ENCODE measurements at regions not wholly inside any gene's neighbourhood (a gene's known extent, or its start where the extent isn't known, plus 50 kb on each side); places are given as distances from the start of the nearest gene placed in this dataset.

DNA sequence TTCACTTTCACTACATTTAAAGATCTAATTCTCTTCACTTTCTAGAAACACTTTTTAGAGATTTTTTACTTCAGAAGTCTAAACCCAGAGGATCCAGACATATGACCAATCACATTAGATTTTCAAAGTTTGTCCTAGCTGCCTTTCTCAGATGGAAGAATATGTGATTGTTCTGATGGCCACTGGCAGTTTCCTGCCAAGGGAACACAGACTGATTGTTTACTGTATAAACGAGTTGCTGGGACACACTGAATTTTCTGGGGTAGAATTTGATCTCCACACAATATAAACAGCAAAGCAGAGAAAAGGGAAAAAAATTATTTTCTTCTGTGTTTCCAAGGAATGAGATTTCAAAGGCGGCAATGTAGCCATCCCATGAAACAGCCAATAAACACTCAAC is 480.0 kb downstream of the TOX3 start:
- peak; percentile 3 for DNase-seq (ENCODE audit: extremely low spot score)
- H3K4me1 ChIP-seq: no peaks in the 10 kb centered on the region
- WGBS: 37% methylated on average over 2 of the region's 2 CpGs
- intact Hi-C loops (cut with DNase I): no loop called here
- no peak overlapping the region for H3K27ac ChIP-seq (replicated peaks in 1 of 4)
- peaks cover 0 to 5% (median 0%) of the 10 kb centered on the region in 4 donors for H3K9me3 ChIP-seq
- no peaks in the 10 kb centered on the region for H3K36me3 ChIP-seq
- H3K4me3 ChIP-seq: no peak overlapping the region
- no peaks in the 10 kb centered on the region for H3K27me3 ChIP-seq
- TF ChIP-seq POLR2AphosphoS5 (IDR thresholded peaks at IDR 0.05) (no peak), EP300 (IDR thresholded peaks at IDR 0.05) (no peak), CTCF (IDR thresholded peaks at IDR 0.05) (no peak), POLR2A (IDR thresholded peaks at IDR 0.05; ENCODE audit: low read depth) (no peak)

DNA sequence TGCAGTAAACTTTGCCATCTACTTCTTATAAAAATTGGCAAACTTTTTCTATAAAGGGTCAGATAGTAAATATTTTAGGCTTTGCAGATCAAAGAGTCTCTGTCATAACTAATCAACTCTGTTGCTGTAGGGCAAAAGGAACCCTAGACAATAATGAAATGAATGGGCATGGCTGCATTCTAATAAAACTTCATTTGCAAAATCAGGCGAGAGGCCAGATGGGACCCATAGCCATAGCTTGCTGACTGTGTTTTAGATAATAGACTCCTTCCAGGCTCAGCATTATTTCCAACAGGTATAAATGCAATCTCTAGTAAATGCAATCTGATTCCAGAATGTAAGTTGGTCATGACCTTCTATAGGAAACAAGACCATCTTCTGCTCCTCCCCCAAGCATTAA is 490.7 kb downstream of the TOX3 start:
- Histone ChIP-seq H3K36me3 (no peaks in the 10 kb centered on the region), H3K4me3 (no peak overlapping the region), H3K9me3 (no peaks in the 10 kb centered on the region), H3K4me1 (no peaks in the 10 kb centered on the region), H3K27ac (replicated peaks in 1 of 4) (no peak overlapping the region), H3K27me3 (no peaks in the 10 kb centered on the region)
- TF ChIP-seq POLR2A (IDR thresholded peaks at IDR 0.05; ENCODE audit: low read depth): no peak
- no peak for TF ChIP-seq POLR2AphosphoS5 (IDR thresholded peaks at IDR 0.05)
- no peak for TF ChIP-seq CTCF (IDR thresholded peaks at IDR 0.05)
- no peak for TF ChIP-seq EP300 (IDR thresholded peaks at IDR 0.05)
- 80% methylated on average over 1 of the region's 1 CpG for WGBS
- intact Hi-C loops (cut with DNase I): no loop called here
- DNase-seq (ENCODE audit: extremely low spot score): no peak

- no peak overlapping the region for H3K4me3 ChIP-seq
- no peak overlapping the region for H3K27ac ChIP-seq (replicated peaks in 1 of 4)
- no peaks in the 10 kb centered on the region for H3K4me1 ChIP-seq
- H3K9me3 ChIP-seq: no peaks in the 10 kb centered on the region
- intact Hi-C loops (cut with DNase I): no loop called here
- H3K27me3 ChIP-seq: no peaks in the 10 kb centered on the region
- no peak for TF ChIP-seq EP300 (IDR thresholded peaks at IDR 0.05)
- no peak for TF ChIP-seq POLR2AphosphoS5 (IDR thresholded peaks at IDR 0.05)
- TF ChIP-seq POLR2A (IDR thresholded peaks at IDR 0.05; ENCODE audit: low read depth): no peak
- no peak for TF ChIP-seq CTCF (IDR thresholded peaks at IDR 0.05)
- no peaks in the 10 kb centered on the region for H3K36me3 ChIP-seq
- no peak for DNase-seq (ENCODE audit: extremely low spot score)
- 80% methylated on average over 2 of the region's 2 CpGs for WGBS
Observed at GRCh38 chr16:52055381-52055780, 491.6 kb downstream of the TOX3 start.

GRCh38 chr16:52054326-52054725 is 492.6 kb downstream of the TOX3 start:
- intact Hi-C loops (cut with DNase I): no loop called here
- Histone ChIP-seq H3K36me3 (no peaks in the 10 kb centered on the region), H3K4me3 (no peak overlapping the region), H3K27me3 (no peaks in the 10 kb centered on the region), H3K27ac (replicated peaks in 1 of 4) (no peak overlapping the region), H3K9me3 (no peaks in the 10 kb centered on the region), H3K4me1 (no peaks in the 10 kb centered on the region)
- DNase-seq (ENCODE audit: extremely low spot score): no peak
- TF ChIP-seq CTCF (IDR thresholded peaks at IDR 0.05) (no peak), POLR2AphosphoS5 (IDR thresholded peaks at IDR 0.05) (no peak)
- 75% methylated on average over 1 of the region's 1 CpG for WGBS

- Histone ChIP-seq H3K36me3 (no peaks in the 10 kb centered on the region), H3K4me3 (no peak overlapping the region), H3K27me3 (no peaks in the 10 kb centered on the region), H3K4me1 (no peaks in the 10 kb centered on the region), H3K9me3 (no peaks in the 10 kb centered on the region), H3K27ac (replicated peaks in 1 of 4) (no peak overlapping the region)
- TF ChIP-seq POLR2A (IDR thresholded peaks at IDR 0.05; ENCODE audit: low read depth) (no peak), EP300 (IDR thresholded peaks at IDR 0.05) (no peak), CTCF (IDR thresholded peaks at IDR 0.05) (no peak), POLR2AphosphoS5 (IDR thresholded peaks at IDR 0.05) (no peak)
- intact Hi-C loops (cut with DNase I): no loop called here
- no peak for DNase-seq (ENCODE audit: extremely low spot score)
Observed at GRCh38 chr16:52052818-52053217, 494.1 kb downstream of the TOX3 start.
